Lung (tissue), 11 donors: ENCODE measurements at regions not wholly inside any gene's neighbourhood (a gene's known extent, or its start where the extent isn't known, plus 50 kb on each side); places are given as distances from the start of the nearest gene placed in this dataset.

ENCODE experiments used
- ATAC-seq: fragments of 200-7000 bp; cut with Tn5 transposase; one replicate; pipeline ENCODE4 v1.9.1; 2020; ENCODE audit warnings: moderate number of reproducible peaks; ENCODE audit not compliant: insufficient read depth, low FRiP score
- DNase-seq, 3 donors: peaks; one replicate each; pipeline ENCODE4 v3.0.0-alpha.2; 2013 to 2017
- H3K27ac ChIP-seq, 2 donors: one replicate each; pipeline ENCODE4 v1.5.1; 2013; ENCODE audit warnings: mild to moderate bottlenecking in 2 of 2, moderate library complexity in 2 of 2, control low read depth in 1 of 2, inconsistent platforms in 1 of 2, low read depth in 1 of 2, low read length in 1 of 2
- H3K27me3 ChIP-seq, 3 donors: one replicate each; pipeline ENCODE4 v1.5.1; 2013; ENCODE audit warnings: low read length in 2 of 3; ENCODE audit not compliant: control insufficient read depth in 3 of 3, insufficient read depth in 3 of 3
- H3K36me3 ChIP-seq, 4 donors: one replicate each; pipeline ENCODE4 v1.5.1; 2013; ENCODE audit warnings: low read length in 4 of 4, mild to moderate bottlenecking in 1 of 4, moderate library complexity in 1 of 4; ENCODE audit not compliant: control insufficient read depth in 4 of 4, insufficient read depth in 4 of 4
- H3K4me1 ChIP-seq, 5 donors: one replicate each; pipeline ENCODE4 v1.5.1; 2013; ENCODE audit warnings: low read length in 5 of 5, mild to moderate bottlenecking in 2 of 5, moderate library complexity in 1 of 5; ENCODE audit not compliant: control insufficient read depth in 5 of 5, insufficient read depth in 5 of 5
- H3K4me3 ChIP-seq: one replicate; pipeline ENCODE4 v1.5.1; 2013; ENCODE audit warnings: mild to moderate bottlenecking, control low read depth, moderate library complexity
- H3K9ac ChIP-seq, 2 donors: one replicate each; pipeline ENCODE4 v1.5.1; 2013; ENCODE audit warnings: low read length in 2 of 2, control low read depth in 1 of 2; ENCODE audit not compliant: insufficient read depth in 1 of 2
- H3K9me3 ChIP-seq, 4 donors: one replicate each; pipeline ENCODE4 v1.5.1; 2013; ENCODE audit warnings: low read length in 3 of 4, mild to moderate bottlenecking in 1 of 4, moderate library complexity in 1 of 4; ENCODE audit not compliant: control insufficient read depth in 4 of 4, insufficient read depth in 3 of 4
- WGBS, 2 donors: extraction: QIAGEN DNeasy Blood & Tissue Kit; methylation state at CpG; one replicate each; pipeline ENCODE4 v1.1.7; 2013; 5-methylcytosine and 5-hydroxymethylcytosine counted together
- TF ChIP-seq, protein P1 (sequence below): IDR thresholded peaks from 2 replicates; pipeline ENCODE4 v1.5.1; 2012; ENCODE audit warnings: mild to moderate bottlenecking; ENCODE audit errors: control extremely low read depth, extremely low read depth
- donor health status: control.
- donor health status: control.
- donor health status: Bipolar disorder and iron deficiency.
- donor health status: healthy.
- donor health status: DM: yes; HTN: yes; CAD: no.

DNA sequence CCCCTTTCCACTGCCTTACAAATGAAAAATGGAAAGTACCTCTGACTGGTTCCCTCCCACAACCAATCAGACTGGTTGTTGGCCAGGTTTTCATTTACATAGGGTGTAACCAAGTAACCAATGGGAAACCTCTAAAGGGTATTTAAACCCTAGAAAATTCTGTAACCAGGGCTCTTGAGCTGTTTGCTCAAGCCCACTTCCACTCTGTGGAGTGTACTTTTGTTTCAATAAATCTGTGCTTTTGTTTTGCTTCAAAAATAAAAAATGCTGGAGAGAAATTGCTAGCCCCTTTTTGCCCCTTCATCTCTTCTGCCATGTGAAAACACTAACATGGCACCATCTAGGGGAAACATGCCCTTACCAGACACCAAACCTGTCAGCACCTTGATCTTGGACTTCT is 129.5 kb downstream of the AHR start:
- DNase-seq = no peak
- H3K36me3 ChIP-seq = no peaks in the 10 kb centered on the region
- TF ChIP-seq, protein P1, sequence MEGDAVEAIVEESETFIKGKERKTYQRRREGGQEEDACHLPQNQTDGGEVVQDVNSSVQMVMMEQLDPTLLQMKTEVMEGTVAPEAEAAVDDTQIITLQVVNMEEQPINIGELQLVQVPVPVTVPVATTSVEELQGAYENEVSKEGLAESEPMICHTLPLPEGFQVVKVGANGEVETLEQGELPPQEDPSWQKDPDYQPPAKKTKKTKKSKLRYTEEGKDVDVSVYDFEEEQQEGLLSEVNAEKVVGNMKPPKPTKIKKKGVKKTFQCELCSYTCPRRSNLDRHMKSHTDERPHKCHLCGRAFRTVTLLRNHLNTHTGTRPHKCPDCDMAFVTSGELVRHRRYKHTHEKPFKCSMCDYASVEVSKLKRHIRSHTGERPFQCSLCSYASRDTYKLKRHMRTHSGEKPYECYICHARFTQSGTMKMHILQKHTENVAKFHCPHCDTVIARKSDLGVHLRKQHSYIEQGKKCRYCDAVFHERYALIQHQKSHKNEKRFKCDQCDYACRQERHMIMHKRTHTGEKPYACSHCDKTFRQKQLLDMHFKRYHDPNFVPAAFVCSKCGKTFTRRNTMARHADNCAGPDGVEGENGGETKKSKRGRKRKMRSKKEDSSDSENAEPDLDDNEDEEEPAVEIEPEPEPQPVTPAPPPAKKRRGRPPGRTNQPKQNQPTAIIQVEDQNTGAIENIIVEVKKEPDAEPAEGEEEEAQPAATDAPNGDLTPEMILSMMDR = no peak
- H3K27ac ChIP-seq = no peak overlapping the region
- H3K4me3 ChIP-seq = no peak overlapping the region
- H3K4me1 ChIP-seq = no peaks in the 10 kb centered on the region
- no peak overlapping the region for H3K9ac ChIP-seq
- H3K27me3 ChIP-seq = no peaks in the 10 kb centered on the region
- peaks cover 0 to 18% (median 2%) of the 10 kb centered on the region in 4 donors for H3K9me3 ChIP-seq
- no peak for ATAC-seq

DNA sequence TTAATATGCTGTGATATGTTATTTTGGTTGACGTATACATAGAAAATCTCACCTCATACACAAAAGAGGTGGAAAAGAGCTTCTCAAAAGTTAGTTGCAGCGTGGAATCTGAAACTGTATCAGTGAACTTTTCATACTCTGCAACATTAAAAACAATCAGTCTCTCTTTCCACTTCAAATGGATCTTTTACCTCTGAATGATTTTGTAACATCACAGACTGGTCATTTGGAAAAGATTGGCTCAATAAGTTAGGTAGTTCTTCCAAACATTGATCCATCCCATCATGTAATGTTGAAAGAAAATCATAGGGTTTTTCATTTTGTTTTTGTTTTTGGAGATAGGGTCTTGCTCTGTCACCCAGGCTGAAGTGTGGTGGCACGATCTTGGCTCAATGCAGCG is 131.1 kb downstream of the AHR start:
- DNase-seq = no peak
- no peak for ATAC-seq
- WGBS, 2 donors = 70 to 73% methylated on average over 4 of the region's 4 CpGs
- no peak overlapping the region for H3K27ac ChIP-seq
- H3K27me3 ChIP-seq = no peaks in the 10 kb centered on the region
- H3K36me3 ChIP-seq = no peaks in the 10 kb centered on the region
- H3K4me1 ChIP-seq = no peaks in the 10 kb centered on the region
- TF ChIP-seq, protein P1 = no peak
- peaks cover 0 to 18% (median 2%) of the 10 kb centered on the region in 4 donors for H3K9me3 ChIP-seq
- no peak overlapping the region for H3K9ac ChIP-seq
- no peak overlapping the region for H3K4me3 ChIP-seq

DNA sequence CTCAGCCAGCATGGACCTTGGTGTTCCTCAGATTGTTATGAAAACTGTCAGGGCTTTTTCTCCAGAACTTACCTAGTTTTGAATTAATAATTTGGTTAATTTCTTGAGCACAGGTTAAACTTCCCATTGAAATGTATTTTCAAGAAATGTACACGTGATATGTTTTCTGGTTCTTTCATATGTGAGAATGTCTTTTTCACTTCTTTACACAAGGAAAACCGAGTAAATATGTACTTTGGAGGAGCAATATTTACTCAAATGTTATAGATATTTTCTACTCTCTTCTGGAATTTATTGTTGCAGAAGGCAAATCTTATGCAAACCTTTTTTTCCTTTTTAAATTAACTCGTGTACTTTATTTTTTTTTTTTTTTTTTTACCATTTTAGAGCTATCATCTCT is 134.3 kb downstream of the AHR start:
- H3K27ac ChIP-seq = no peak overlapping the region
- ATAC-seq (no peak), DNase-seq (no peak)
- no peak overlapping the region for H3K9ac ChIP-seq
- H3K4me1 ChIP-seq = no peaks in the 10 kb centered on the region
- no peaks in the 10 kb centered on the region for H3K36me3 ChIP-seq
- WGBS, 2 donors = 53 to 75% methylated on average over 3 of the region's 3 CpGs
- peaks cover 0 to 12% (median 2%) of the 10 kb centered on the region in 4 donors for H3K9me3 ChIP-seq
- no peak overlapping the region for H3K4me3 ChIP-seq
- H3K27me3 ChIP-seq = no peaks in the 10 kb centered on the region
- TF ChIP-seq, protein P1 = no peak

DNA sequence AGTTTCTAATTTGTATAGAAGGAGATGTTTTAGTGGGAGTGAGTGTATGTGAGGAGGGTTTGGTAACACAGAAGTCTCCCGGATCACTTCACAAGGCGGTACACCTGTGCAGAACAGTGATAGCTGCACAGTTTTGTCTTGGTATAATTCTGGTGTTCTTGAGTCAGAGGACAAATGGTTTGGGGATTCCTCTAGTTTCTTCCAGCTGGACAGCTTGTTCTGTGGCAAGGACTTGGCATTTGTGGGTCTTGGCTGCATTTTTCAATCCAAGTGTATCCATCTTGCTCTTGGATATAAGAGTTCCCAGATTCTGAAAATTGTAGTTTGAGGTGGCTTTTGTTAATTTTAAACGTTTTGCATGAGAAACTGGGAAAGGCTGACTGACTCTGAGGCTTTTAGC is 135.7 kb downstream of the AHR start:
- H3K9me3 ChIP-seq = no peaks in the 10 kb centered on the region
- H3K27ac ChIP-seq = no peak overlapping the region
- TF ChIP-seq, protein P1 = no peak
- no peaks in the 10 kb centered on the region for H3K36me3 ChIP-seq
- no peak overlapping the region for H3K4me3 ChIP-seq
- H3K4me1 ChIP-seq = no peaks in the 10 kb centered on the region
- DNase-seq (no peak), ATAC-seq (no peak)
- WGBS, 2 donors = 85 to 90% methylated on average over 3 of the region's 3 CpGs
- no peaks in the 10 kb centered on the region for H3K27me3 ChIP-seq
- H3K9ac ChIP-seq = no peak overlapping the region
